HepG2 (cell line): ENCODE measurements at regions not wholly inside any gene's neighbourhood (a gene's known extent, or its start where the extent isn't known, plus 50 kb on each side); places are given as distances from the start of the nearest gene placed in this dataset.

Source experiments
- ATAC-seq: fragments of 200-7000 bp; cut with Tn5 transposase; 3 replicates; pipeline ENCODE4 v1.9.1; 2020; ENCODE audit warnings: mild to moderate bottlenecking, moderate library complexity
- BruUV-seq: library from RNA; stranded (reverse); fragments of 400-500 nt; replicated peaks from 2 replicates; lab custom pipeline; 2021; lab: Mats Ljungman, UMichigan
- CTCF ChIA-PET: fragments of 300-600 bp; formaldehyde crosslinking; extraction: SDS; loops from one replicate; lab custom pipeline; 2021; ENCODE audit warnings: low total read pairs, inconsistent platforms, low intra/inter-chr PET ratio; lab: Yijun Ruan, JAX
- POLR2A ChIA-PET: fragments of 350-600 bp; sonication (Branson Sonifier 250); formaldehyde crosslinking; loops from one replicate; lab custom pipeline; 2020; ENCODE audit warnings: antibody characterized with exemption, inconsistent platforms; lab: Yijun Ruan, JAX
- DNase-seq: peaks from one replicate; pipeline ENCODE4 v3.0.0-alpha.2; 2015; ENCODE audit warnings: low spot score
- FAIRE-seq: peaks from 3 replicates; lab custom pipeline; 2011; peaks lifted over from hg19 to GRCh38; lab: Jason Lieb, UNC
- H2AFZ ChIP-seq: one replicate; pipeline ENCODE4 v1.6.1; 2011; ENCODE audit warnings: low read length, inconsistent platforms
- H3K27ac ChIP-seq: fragments of 300-600 bp; 3 replicates; pipeline ENCODE4 v1.8.0; 2011; ENCODE audit warnings: mixed run types, mild to moderate bottlenecking, mixed read lengths, low read length, inconsistent platforms; ENCODE audit not compliant: insufficient read depth; ENCODE audit errors: extremely low read length
- H3K27me3 ChIP-seq, 2 experiments: fragments of 200-600 bp in 1 of 2; 2 replicates in 1 of 2; 3 replicates in 1 of 2; pipeline versions ENCODE4 v1.6.0 to v1.8.0; 2011; ENCODE audit warnings: low read length in 2 of 2, mild to moderate bottlenecking in 2 of 2, moderate library complexity in 2 of 2, inconsistent platforms in 1 of 2; ENCODE audit not compliant: insufficient read depth in 2 of 2, control insufficient read depth in 1 of 2
- H3K36me3 ChIP-seq, 2 experiments: fragments of 200-600 bp in 1 of 2; replicated peaks in 1 of 2; 2 replicates in 1 of 2; 3 replicates in 1 of 2; pipeline versions ENCODE4 v1.5.1 to v1.8.0; 2011; ENCODE audit warnings: low read length in 2 of 2, inconsistent platforms in 1 of 2; ENCODE audit not compliant: insufficient read depth in 2 of 2, control insufficient read depth in 1 of 2
- H3K4me1 ChIP-seq: 2 replicates; pipeline ENCODE4 v1.5.1; 2012; ENCODE audit warnings: low read length, inconsistent platforms; ENCODE audit not compliant: insufficient read depth
- H3K4me2 ChIP-seq: 2 replicates; pipeline ENCODE4 v1.6.0; 2011; ENCODE audit warnings: low read depth, low read length, inconsistent platforms
- H3K4me3 ChIP-seq, 3 experiments: fragments of 200-600 bp in 1 of 3; sonication (generic), shearing (Covaris generic) in 1 of 3; replicated peaks in 1 of 3; 2 replicates each; pipeline ENCODE4 v1.5.1; 2011 to 2016; ENCODE audit warnings: low read length in 3 of 3, inconsistent platforms in 2 of 3, low read depth in 2 of 3, mild to moderate bottlenecking in 2 of 3, control low read depth in 1 of 3, mixed read lengths in 1 of 3; ENCODE audit not compliant: insufficient read depth in 1 of 3
- H3K79me2 ChIP-seq: one replicate; pipeline ENCODE4 v1.6.1; 2011; ENCODE audit warnings: low read length, inconsistent platforms; ENCODE audit not compliant: insufficient read depth
- H3K9ac ChIP-seq: 2 replicates; pipeline ENCODE4 v1.6.0; 2011; ENCODE audit warnings: mild to moderate bottlenecking, low read depth, low read length, inconsistent platforms; ENCODE audit not compliant: insufficient read depth
- H3K9me3 ChIP-seq: 2 replicates; pipeline ENCODE4 v1.5.1; 2012; ENCODE audit warnings: mild to moderate bottlenecking, low read length
- H4K20me1 ChIP-seq: 2 replicates; pipeline ENCODE4 v1.6.0; 2011; ENCODE audit warnings: inconsistent platforms, mild to moderate bottlenecking, low read length, moderate library complexity; ENCODE audit not compliant: insufficient read depth
- CCDC6 ChIP-seq: sonication (generic); formaldehyde crosslinking; IDR thresholded peaks from 2 replicates; pipeline ENCODE4 v1.8.1; 2022; ENCODE audit warnings: mild to moderate bottlenecking, missing genetic modification reagents, moderate library complexity
- GLI4 ChIP-seq: sonication (generic); formaldehyde crosslinking; IDR thresholded peaks from 2 replicates; pipeline ENCODE4 v1.5.1; 2020; ENCODE audit warnings: missing genetic modification reagents, mild to moderate bottlenecking, moderate library complexity, borderline replicate concordance
- HNF4A ChIP-seq: sonication (generic); formaldehyde crosslinking; IDR thresholded peaks from 2 replicates; pipeline ENCODE4 v1.4.0; 2020; ENCODE audit warnings: missing genetic modification reagents
- KDM2A ChIP-seq: sonication (generic); formaldehyde crosslinking; IDR thresholded peaks from 2 replicates; pipeline ENCODE4 v1.4.0; 2020; ENCODE audit warnings: low read depth, missing genetic modification reagents, borderline replicate concordance
- NFIC ChIP-seq: IDR thresholded peaks from 2 replicates; pipeline ENCODE4 v1.6.1; 2012; ENCODE audit warnings: mild to moderate bottlenecking, low read length, inconsistent platforms
- TCF12 ChIP-seq, 2 experiments: fragments of 450-650 bp in 1 of 2; sonication (generic) in 1 of 2; formaldehyde crosslinking in 1 of 2; IDR thresholded peaks; 2 replicates each; pipeline versions ENCODE4 v1.6.1 to v1.8.0; 2017 to 2022; ENCODE audit warnings: antibody characterized with exemption in 1 of 2, mild to moderate bottlenecking in 1 of 2, missing genetic modification reagents in 1 of 2, moderate library complexity in 1 of 2
- ZC3H4 ChIP-seq: sonication (generic); formaldehyde crosslinking; IDR thresholded peaks from 2 replicates; pipeline ENCODE4 v1.4.0; 2020; ENCODE audit warnings: missing genetic modification reagents, borderline replicate concordance
- ZNF124 ChIP-seq: sonication (generic); formaldehyde crosslinking; IDR thresholded peaks from 2 replicates; pipeline ENCODE4 v1.4.0; 2020; ENCODE audit warnings: missing genetic modification reagents
- ZNF329 ChIP-seq: sonication (generic); formaldehyde crosslinking; IDR thresholded peaks from 2 replicates; pipeline ENCODE4 v1.9.0; 2021; ENCODE audit warnings: low read depth, mild to moderate bottlenecking, missing genetic modification reagents
- ZNF331 ChIP-seq: sonication (generic); formaldehyde crosslinking; IDR thresholded peaks from 2 replicates; pipeline ENCODE4 v1.4.0; 2020; ENCODE audit warnings: missing genetic modification reagents
- ZNF557 ChIP-seq: sonication (generic); formaldehyde crosslinking; IDR thresholded peaks from 2 replicates; pipeline ENCODE4 v1.4.0; 2020; ENCODE audit warnings: missing genetic modification reagents
- ZNF567 ChIP-seq: sonication (generic); formaldehyde crosslinking; IDR thresholded peaks from 2 replicates; pipeline ENCODE4 v1.8.1; 2023; ENCODE audit warnings: mild to moderate bottlenecking, missing genetic modification reagents, borderline replicate concordance
- ZNF7 ChIP-seq: IDR thresholded peaks from 2 replicates; pipeline ENCODE4 v1.6.1; 2016; ENCODE audit warnings: missing biosample characterization, missing genetic modification reagents
- WGBS: methylation state at CpG from one replicate; pipeline ENCODE4 v1.1.6; 2017; ENCODE audit warnings: low lambda C conversion rate; 5-methylcytosine and 5-hydroxymethylcytosine counted together
- in situ Hi-C: cut with HindIII; loops from 2 replicates; pipeline ENCODE4 v1.10.0; 2017; ENCODE audit warnings: low pct_unique_long_range_greater_than_20kb; ENCODE audit not compliant: extremely low pct_ligation_motif_present
- intact Hi-C: fragments of 100-400 bp; cut with micrococcal nuclease; formaldehyde crosslinking; loops from one replicate; pipeline ENCODE4 v1.10.0; 2022; ENCODE audit not compliant: unreplicated experiment
- TF ChIP-seq, protein P1 (sequence below): sonication (generic); formaldehyde crosslinking; IDR thresholded peaks from 2 replicates; pipeline ENCODE4 v1.4.0; 2020; ENCODE audit warnings: missing genetic modification reagents
- TF ChIP-seq, protein P2 (sequence below): sonication (generic); formaldehyde crosslinking; IDR thresholded peaks from 2 replicates; pipeline ENCODE4 v1.8.0; 2022; ENCODE audit warnings: missing genetic modification reagents, low read depth, mild to moderate bottlenecking, borderline replicate concordance
- TF ChIP-seq, protein P3 (sequence below): sonication (generic); formaldehyde crosslinking; IDR thresholded peaks from 2 replicates; pipeline ENCODE4 v1.8.1; 2023; ENCODE audit warnings: mild to moderate bottlenecking, missing genetic modification reagents
- TF ChIP-seq, protein P4 (sequence below): fragments of 450-650 bp; IDR thresholded peaks from 2 replicates; pipeline ENCODE4 v1.6.1; 2016

DNA sequence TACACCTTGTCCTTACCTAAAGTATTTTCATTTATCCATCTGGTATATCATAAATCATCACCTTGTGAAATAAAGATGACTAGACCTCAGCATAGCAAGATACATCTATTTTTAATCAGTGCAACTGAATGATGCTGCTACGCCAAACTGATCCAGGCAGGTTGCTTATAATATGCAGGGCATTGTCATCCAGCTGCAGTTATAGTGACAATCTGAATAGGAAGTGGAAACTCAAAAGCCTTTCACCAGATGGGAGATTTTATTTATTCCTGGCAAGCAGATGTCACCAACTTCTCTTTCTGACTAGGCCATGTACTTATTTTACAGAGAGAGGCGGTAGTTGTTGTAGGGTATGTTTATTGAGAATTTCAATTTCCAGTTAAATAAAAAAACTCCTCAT lies 747.3 kb downstream of the ADCYAP1 start:
- Histone ChIP-seq H3K79me2 (no peaks in the 10 kb centered on the region), H3K9me3 (no peaks in the 10 kb centered on the region), H3K27ac (no peak overlapping the region), H2AFZ (no peak overlapping the region), H3K4me2 (no peak overlapping the region), H3K9ac (no peak overlapping the region), H3K4me1 (no peaks in the 10 kb centered on the region), H4K20me1 (no peaks in the 10 kb centered on the region), H3K27me3 (no peaks in the 10 kb centered on the region), H3K4me3 (no peak overlapping the region), H3K36me3 (no peaks in the 10 kb centered on the region)
- ChIA-PET CTCF (no interaction called here), POLR2A (no interaction called here)
- TF ChIP-seq CCDC6 (CRISPR knock-in tag) (no peak), ZNF7 (CRISPR knock-in tag) (no peak), ZNF331 (CRISPR knock-in tag) (no peak), ZNF329 (CRISPR knock-in tag) (no peak), HNF4A (CRISPR knock-in tag) (no peak), ZNF124 (CRISPR knock-in tag) (no peak), ZC3H4 (CRISPR knock-in tag) (no peak), TCF12 (IDR thresholded peaks at IDR 0.05) (no peak), TCF12 (CRISPR knock-in tag; IDR thresholded peaks at IDR 0.05) (no peak), ZNF557 (CRISPR knock-in tag) (no peak), KDM2A (CRISPR knock-in tag) (no peak), NFIC (no peak), ZNF567 (CRISPR knock-in tag) (no peak), GLI4 (CRISPR knock-in tag) (no peak)
- TF ChIP-seq, protein P1, sequence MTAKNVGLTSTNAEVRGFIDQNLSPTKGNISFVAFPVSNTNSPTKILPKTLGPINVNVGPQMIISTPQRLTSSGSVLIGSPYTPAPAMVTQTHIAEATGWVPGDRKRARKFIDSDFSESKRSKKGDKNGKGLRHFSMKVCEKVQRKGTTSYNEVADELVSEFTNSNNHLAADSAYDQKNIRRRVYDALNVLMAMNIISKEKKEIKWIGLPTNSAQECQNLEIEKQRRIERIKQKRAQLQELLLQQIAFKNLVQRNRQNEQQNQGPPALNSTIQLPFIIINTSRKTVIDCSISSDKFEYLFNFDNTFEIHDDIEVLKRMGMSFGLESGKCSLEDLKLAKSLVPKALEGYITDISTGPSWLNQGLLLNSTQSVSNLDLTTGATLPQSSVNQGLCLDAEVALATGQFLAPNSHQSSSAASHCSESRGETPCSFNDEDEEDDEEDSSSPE (CRISPR knock-in tag) = no peak
- TF ChIP-seq, protein P2, sequence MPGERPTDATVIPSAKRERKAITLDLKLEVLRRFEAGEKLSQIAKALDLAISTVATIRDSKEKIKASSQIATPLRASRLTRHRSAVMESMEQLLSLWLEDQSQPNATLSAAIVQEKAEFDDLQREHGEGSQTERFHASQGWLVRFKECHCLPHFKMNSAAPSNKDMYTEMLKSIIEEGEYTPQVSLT = no peak
- TF ChIP-seq, protein P3, sequence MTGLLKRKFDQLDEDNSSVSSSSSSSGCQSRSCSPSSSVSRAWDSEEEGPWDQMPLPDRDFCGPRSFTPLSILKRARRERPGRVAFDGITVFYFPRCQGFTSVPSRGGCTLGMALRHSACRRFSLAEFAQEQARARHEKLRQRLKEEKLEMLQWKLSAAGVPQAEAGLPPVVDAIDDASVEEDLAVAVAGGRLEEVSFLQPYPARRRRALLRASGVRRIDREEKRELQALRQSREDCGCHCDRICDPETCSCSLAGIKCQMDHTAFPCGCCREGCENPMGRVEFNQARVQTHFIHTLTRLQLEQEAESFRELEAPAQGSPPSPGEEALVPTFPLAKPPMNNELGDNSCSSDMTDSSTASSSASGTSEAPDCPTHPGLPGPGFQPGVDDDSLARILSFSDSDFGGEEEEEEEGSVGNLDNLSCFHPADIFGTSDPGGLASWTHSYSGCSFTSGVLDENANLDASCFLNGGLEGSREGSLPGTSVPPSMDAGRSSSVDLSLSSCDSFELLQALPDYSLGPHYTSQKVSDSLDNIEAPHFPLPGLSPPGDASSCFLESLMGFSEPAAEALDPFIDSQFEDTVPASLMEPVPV = no peak
- TF ChIP-seq, protein P4, sequence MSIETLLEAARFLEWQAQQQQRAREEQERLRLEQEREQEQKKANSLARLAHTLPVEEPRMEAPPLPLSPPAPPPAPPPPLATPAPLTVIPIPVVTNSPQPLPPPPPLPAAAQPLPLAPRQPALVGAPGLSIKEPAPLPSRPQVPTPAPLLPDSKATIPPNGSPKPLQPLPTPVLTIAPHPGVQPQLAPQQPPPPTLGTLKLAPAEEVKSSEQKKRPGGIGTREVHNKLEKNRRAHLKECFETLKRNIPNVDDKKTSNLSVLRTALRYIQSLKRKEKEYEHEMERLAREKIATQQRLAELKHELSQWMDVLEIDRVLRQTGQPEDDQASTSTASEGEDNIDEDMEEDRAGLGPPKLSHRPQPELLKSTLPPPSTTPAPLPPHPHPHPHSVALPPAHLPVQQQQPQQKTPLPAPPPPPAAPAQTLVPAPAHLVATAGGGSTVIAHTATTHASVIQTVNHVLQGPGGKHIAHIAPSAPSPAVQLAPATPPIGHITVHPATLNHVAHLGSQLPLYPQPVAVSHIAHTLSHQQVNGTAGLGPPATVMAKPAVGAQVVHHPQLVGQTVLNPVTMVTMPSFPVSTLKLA = no peak
- ATAC-seq (no peak), FAIRE-seq (no peak), DNase-seq (no peak)
- in situ Hi-C loops (loop anchor here (25.0 kb wide), 1 partner anchor 790 kb away; no protein-coding TSS in a partner anchor), intact Hi-C loops (no loop called here)
- BruUV-seq = no TSS peak
- 4% methylated on average over 2 of the region's 2 CpGs for WGBS
